Fibroblast of gingiva (primary cell): ENCODE measurements at regions not wholly inside any gene's neighbourhood (a gene's known extent, or its start where the extent isn't known, plus 50 kb on each side); places are given as distances from the start of the nearest gene placed in this dataset.
"Not testable (repeated sequence)": the region's sequence is repeated elsewhere in the genome, so short reads cannot be mapped to it uniquely, and the experiment has no call there.

Experiments
- DNase-seq: peaks from one replicate; pipeline ENCODE4 v3.0.0-alpha.2; 2011; ENCODE audit warnings: low read depth

- no peak for DNase-seq
These were observed 218.4 kb downstream of the MREG start for GRCh38 chr2:215794829-215795546.

DNA sequence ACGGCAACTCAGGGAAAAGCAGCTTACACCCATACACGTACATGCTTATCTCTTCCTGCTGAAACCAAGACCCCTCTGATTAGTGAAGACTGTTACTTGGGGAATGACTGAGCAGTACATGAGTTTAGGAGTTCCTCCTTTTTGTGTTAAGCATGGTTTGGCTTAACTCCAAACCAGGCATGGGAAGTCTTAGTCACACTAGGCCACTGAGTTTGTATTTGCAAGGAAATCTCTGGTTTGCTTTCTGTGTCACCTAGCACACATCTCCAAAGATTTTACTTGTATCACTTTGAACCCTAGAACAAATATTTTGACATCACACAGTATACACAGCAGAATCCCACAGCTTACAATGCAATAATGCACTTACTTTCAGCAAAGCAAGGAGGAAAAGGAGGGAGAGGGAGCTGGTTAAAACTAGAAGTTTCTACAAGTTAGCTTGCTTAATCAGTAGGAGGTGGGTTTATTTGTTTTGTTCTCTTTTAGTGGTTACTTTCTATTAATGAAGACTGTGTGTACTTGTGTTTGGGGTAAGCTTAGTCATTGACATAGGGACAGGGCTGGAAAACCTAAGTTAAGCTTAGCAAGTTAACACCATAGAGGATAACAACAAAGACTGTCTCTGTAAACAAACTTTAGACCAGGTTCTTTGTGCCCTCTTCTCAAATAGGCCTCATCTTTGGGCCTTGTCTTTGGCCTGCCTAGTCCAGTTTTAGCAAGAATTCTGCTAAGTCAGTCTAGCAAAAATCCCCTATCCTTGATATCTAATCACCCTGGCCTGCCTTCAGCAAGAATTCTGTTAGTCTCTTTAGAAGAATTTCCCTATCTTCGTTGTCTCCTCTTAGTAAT, 219.4 kb downstream of the MREG start:
- peak; percentile 81 for DNase-seq

GRCh38 chr2:215791481-215791937, 221.8 kb downstream of the MREG start:
- no peak for DNase-seq

DNA sequence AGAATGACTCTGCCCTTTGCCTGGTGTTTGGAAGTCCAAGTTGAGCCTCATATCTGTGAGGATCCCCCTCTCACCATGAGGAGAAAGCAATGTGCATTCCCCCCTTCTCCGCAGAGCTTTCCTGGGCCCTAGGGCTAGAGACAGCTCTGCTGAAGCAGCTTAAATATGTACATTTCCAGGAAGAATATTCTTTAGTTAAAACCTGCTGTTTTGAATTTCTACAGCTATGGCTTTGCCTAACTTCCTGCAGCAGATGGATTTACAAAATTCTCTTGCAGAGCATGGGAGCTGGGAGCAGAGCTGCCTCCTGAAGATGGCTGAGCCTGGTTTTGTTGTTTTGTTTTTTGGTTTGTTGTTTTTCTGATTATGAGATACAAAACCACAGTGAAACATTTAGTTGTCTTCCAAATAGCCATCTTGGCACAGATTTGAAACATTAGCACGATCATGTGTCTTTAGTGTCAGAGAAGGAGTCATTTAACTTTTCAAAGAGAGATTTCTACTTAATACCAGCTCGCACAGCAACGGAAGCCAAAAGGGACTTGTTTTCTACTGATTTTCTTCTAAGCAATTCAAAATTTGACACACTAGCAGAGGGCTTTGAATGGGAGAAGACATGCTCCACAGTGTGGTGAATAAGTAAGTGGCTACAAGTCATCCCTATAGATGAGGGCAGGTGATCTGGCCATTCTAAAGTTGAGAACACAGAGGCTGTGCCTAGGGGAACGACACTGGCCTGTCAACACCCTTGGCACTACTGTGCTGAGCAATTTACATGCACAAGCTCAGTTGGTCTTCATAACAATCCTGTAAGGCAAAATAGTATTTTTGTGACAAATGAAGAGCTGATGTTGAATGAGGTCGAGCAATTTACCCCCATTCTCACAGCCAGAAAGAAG, 222.6 kb downstream of the MREG start:
- peak; percentile 35 for DNase-seq

DNA sequence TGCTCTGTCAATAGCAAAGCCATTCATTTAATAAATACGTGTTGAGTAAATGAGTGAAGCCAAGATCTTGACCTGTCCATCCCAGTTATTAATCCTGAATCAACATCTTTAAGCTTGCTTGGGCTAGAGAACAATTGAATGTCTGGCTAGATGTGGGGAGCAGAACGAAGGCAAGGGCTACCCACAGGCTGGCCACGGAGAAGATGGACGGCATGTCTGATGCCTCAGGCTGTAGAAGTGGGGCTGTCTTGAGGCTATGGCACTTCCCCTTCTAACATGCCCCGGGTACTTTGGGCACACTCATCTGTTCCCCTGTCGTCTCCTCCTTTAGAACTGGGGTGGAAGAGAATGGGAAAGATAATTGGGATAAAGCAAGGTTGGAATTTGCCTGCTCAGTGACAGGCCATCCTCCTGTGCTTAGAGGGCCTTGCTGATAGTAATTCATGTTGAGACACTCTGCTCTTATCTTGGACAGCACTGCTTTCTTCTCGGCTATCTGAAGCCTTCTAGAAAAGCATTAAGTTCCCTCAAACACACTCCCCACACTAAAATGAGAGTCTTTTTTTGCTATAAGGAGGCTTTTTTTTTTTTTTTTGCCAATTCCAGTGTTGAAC, 225.7 kb downstream of the MREG start:
- no peak for DNase-seq

DNA sequence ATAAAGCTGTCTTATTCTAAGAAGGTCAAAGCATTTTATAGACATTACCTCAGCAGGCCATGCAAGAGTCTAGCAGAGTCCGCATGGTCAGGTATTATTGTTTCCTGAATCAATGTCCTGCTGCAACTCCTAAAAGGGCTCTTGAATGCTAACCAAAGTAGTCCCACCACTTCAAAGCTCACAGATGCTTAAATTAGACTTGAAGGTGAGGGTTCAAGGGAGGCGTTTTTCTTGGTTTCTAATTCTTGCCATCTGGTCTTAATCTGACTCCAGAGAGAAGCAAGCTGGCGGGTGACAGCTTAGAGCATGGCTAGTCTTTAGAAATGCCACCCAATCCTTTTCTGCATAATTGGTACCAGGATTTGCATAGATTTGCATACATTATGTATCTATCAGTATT, 226.3 kb downstream of the MREG start:
- no peak for DNase-seq

GRCh38 chr2:215784371-215784783, 229.0 kb downstream of the MREG start:
- peak; percentile 95 for DNase-seq

- DNase-seq, result not testable (repeated sequence)
These were observed 229.7 kb downstream of the MREG start for GRCh38 chr2:215783640-215784039.

DNA sequence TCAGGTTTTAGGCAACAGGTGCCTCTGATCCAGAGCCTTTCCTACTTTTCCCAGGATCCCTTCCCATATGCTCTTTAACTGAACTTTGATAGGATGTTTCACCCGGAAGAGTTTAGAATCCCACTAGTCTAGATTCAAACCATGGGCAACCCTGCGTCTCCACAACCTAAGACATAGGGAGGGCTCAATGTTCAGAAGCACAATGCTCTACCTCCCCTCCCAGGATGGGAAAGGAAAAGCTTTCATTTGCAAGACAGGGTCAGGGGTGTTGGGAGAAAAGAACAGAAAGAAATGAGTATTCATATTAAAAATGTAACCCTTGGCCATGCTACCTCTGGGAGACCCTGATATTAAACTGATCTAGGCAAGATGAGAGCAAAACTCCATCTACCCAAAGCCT, 230.4 kb downstream of the MREG start:
- DNase-seq, result no peak

DNA sequence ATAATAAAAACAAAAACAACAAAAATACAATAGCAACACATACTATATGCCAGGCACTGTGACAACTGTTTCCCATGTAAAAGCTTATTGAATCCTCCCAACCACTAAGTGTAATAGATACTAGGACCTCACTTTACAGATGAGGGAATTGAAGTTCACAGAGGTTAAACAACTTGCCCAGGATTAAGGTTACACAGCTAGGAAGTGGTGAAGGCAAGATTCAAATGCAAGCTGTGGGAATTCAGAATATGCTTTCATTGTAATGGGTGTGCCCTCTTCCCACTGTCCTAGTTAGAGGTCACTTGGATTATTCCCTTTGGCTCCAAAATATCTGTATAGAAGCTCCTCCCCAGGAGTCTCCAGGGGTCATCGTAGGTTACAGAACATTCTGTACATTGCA, 231.1 kb downstream of the MREG start:
- DNase-seq, result no peak

DNA sequence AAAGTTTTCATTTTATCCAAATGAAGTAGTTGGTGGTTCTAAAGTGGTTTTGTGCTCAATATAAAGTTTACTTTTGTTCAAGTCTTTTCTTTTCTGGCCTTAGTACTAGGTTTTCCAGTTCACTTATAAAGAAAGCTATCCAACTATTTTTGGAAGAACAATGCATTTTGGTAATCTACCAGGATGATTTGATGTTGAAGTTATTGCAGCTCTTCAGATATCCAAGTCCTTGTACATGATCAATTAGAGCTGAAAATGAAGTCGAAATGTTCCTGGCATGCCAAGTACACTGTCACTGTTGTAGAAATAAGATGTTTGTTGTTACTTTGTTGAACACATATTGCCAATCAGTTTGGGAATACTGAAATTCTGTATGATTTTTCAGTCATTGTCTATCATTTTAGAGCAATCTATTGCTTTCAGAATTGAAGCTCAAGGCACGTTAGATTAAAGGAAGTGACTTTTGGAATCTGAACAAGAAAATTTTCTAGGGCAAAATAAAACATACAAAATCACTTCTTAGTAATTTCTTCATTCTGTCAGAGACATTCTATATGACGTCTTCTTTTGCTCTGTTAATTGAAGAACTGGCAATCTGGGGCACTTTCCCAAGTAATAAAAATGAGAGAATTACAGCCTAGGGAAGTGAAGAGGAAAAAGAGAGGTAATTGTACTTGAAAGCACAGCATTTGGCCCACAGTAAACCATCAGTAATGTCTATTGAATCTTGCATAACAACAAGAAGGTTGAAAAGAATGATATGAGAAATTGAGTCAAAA, 232.3 kb downstream of the MREG start:
- DNase-seq, result no peak

DNA sequence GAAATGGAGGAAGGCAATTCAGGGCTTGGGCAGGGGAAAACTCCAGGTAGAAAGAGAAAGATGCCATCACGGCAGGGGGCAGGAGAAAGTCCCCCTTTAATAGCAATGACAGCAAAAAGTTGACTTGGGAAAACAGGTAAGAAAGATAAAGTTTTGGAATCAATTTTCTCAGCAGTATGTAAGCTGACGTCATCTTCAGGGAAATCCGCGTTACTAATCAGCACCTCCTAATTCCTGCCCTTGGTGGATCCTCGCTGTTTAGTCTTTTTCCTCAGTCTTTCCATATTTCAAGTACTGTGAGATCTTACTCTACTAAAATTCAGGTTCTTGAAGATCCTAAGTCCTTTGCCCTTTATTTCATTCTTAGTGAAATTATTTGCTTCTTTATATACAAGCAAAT, 233.0 kb downstream of the MREG start:
- DNase-seq, result no peak

DNA sequence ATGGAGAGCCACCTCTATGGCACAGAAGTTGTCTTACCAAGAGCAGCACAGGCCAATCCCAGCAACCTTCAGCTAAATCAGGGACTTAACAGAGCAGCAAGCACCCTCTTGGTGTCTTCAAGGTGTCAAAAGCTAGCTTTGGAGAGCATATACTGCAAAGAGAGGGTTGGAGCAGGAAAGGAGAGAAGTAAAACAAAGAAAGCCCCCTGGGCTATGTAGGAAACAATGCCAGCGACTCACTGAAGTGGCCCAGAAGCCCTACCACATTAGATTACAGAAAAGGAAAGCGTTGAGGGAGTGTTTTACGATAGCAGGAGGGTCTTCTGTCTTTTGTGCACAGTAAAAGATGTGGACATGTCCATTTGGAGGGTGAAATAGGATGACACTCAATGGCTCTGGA, 233.4 kb downstream of the MREG start:
- DNase-seq, result no peak

GRCh38 chr2:215777465-215778044, 235.8 kb downstream of the MREG start:
- no peak for DNase-seq

- no peak for DNase-seq
These were observed 238.2 kb downstream of the MREG start for GRCh38 chr2:215775106-215775505.

DNA sequence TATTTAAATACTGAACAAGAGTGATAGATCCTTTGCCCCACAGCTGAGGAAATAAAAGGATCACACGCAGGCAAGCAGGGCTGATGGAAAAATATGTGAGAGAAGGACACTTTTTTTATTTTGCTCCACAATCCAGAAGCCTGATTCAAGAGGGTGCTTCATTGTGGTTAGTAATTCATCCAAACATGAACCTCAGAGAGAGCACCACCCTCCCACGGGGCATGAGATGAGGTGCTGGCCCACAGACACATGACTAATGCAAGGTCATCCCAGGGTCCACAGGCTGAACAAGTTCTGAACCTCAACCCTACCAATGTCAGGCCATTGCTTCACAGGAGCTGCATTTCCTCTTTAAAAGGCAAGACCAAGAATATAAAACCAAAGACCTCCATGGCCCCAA, 239.6 kb downstream of the MREG start:
- DNase-seq, result peak; percentile 84

- DNase-seq, result no peak
These were observed 240.5 kb downstream of the MREG start for GRCh38 chr2:215772634-215773563.

GRCh38 chr2:215772003-215772402, 241.3 kb downstream of the MREG start:
- DNase-seq, result no peak

- DNase-seq, result no peak
These were observed 242.1 kb downstream of the MREG start for GRCh38 chr2:215771241-215771640.

GRCh38 chr2:215770668-215771067, 242.7 kb downstream of the MREG start:
- no peak for DNase-seq
